H1 (cell line): ENCODE measurements at regions not wholly inside any gene's neighbourhood (a gene's known extent, or its start where the extent isn't known, plus 50 kb on each side); places are given as distances from the start of the nearest gene placed in this dataset.

Source experiments
- CTCF ChIA-PET: fragments of 300-600 bp; sonication (Branson Sonifier 250); formaldehyde crosslinking; loops from one replicate; lab custom pipeline; 2021; ENCODE audit not compliant: partially characterized antibody; lab: Charles Lee
- POLR2A ChIA-PET: fragments of 300-600 bp; sonication (Branson Sonifier 250); formaldehyde crosslinking; loops from one replicate; lab custom pipeline; 2021; ENCODE audit warnings: inconsistent platforms; ENCODE audit not compliant: partially characterized antibody; lab: Charles Lee
- DNase-seq, 2 experiments: peaks; one replicate each; pipeline versions ENCODE4 v3.0.0 to v3.0.0-alpha.2; 2010 to 2022; ENCODE audit warnings: low spot score in 2 of 2, low read depth in 1 of 2, mixed read lengths in 1 of 2
- FAIRE-seq: peaks from 2 replicates; lab custom pipeline; 2011; peaks lifted over from hg19 to GRCh38; lab: Jason Lieb, UNC
- H2AFZ ChIP-seq: 2 replicates; pipeline ENCODE4 v1.8.1; 2012; ENCODE audit warnings: low read length, inconsistent platforms
- H2AK5ac ChIP-seq: 2 replicates; pipeline ENCODE4 v1.6.1; 2013; ENCODE audit warnings: low read depth, low read length
- H2BK120ac ChIP-seq: replicated peaks from 2 replicates; pipeline ENCODE3; 2013; ENCODE audit warnings: low read depth, low read length, inconsistent platforms
- H2BK12ac ChIP-seq: 2 replicates; pipeline ENCODE4 v1.6.1; 2013; ENCODE audit warnings: low read depth, low read length
- H2BK15ac ChIP-seq: 2 replicates; pipeline ENCODE4 v1.6.1; 2013; ENCODE audit warnings: low read length
- H2BK20ac ChIP-seq: 2 replicates; pipeline ENCODE4 v1.6.1; 2013; ENCODE audit warnings: low read length
- H2BK5ac ChIP-seq: 2 replicates; pipeline ENCODE4 v1.6.1; 2013; ENCODE audit warnings: low read depth, low read length
- H3K14ac ChIP-seq: 2 replicates; pipeline ENCODE4 v1.6.1; 2013; ENCODE audit warnings: inconsistent platforms; ENCODE audit not compliant: insufficient read length
- H3K18ac ChIP-seq: 2 replicates; pipeline ENCODE4 v1.6.1; 2013; ENCODE audit warnings: low read length; ENCODE audit errors: extremely low read depth
- H3K23ac ChIP-seq: 2 replicates; pipeline ENCODE4 v1.6.1; 2013; ENCODE audit warnings: inconsistent platforms; ENCODE audit not compliant: insufficient read length
- H3K23me2 ChIP-seq: 2 replicates; pipeline ENCODE4 v1.6.1; 2013; ENCODE audit warnings: low read depth, low read length
- H3K27ac ChIP-seq: 2 replicates; pipeline ENCODE4 v1.6.1; 2011; ENCODE audit warnings: low read depth, low read length, inconsistent platforms
- H3K27me3 ChIP-seq, 4 experiments: replicated peaks in 1 of 4; 1 replicate in 1 of 4; 2 replicates in 3 of 4; pipeline versions ENCODE4 v1.6.1 to v1.8.1; 2011 to 2013; ENCODE audit warnings: low read length in 3 of 4, mild to moderate bottlenecking in 3 of 4, inconsistent platforms in 2 of 4, mixed read lengths in 2 of 4, moderate library complexity in 1 of 4; ENCODE audit not compliant: control insufficient read depth in 3 of 4, insufficient read depth in 3 of 4; ENCODE audit errors: extremely low read depth in 1 of 4
- H3K36me3 ChIP-seq, 4 experiments: 2 replicates each; pipeline versions ENCODE4 v1.6.1 to v1.8.1; 2011 to 2013; ENCODE audit warnings: mild to moderate bottlenecking in 4 of 4, low read length in 3 of 4, moderate library complexity in 2 of 4, control low read depth in 1 of 4, inconsistent platforms in 1 of 4; ENCODE audit not compliant: insufficient read depth in 4 of 4, control insufficient read depth in 2 of 4
- H3K4ac ChIP-seq: replicated peaks from 2 replicates; pipeline ENCODE3; 2013; ENCODE audit warnings: low read length, low read depth, mixed read lengths, inconsistent platforms; ENCODE audit not compliant: insufficient read length
- H3K4me1 ChIP-seq, 4 experiments: replicated peaks in 1 of 4; 1 replicate in 1 of 4; 2 replicates in 3 of 4; pipeline versions ENCODE4 v1.6.1 to v1.8.1; 2011 to 2013; ENCODE audit warnings: low read length in 3 of 4, inconsistent platforms in 2 of 4, mixed read lengths in 1 of 4; ENCODE audit not compliant: insufficient read depth in 4 of 4, control insufficient read depth in 3 of 4
- H3K4me2 ChIP-seq, 2 experiments: 2 replicates each; pipeline versions ENCODE4 v1.6.1 to v1.8.1; 2011 to 2013; ENCODE audit warnings: low read depth in 2 of 2, low read length in 2 of 2, control low read depth in 1 of 2, inconsistent platforms in 1 of 2, mild to moderate bottlenecking in 1 of 2; ENCODE audit not compliant: insufficient read depth in 1 of 2
- H3K4me3 ChIP-seq, 4 experiments: fragments of 200-600, 300-600 bp in 1 of 4; sonication (generic), shearing (Covaris generic), sonication (Bioruptor Twin) in 1 of 4; 2 replicates each; pipeline versions ENCODE4 v1.5.1 to v1.8.1; 2011 to 2016; ENCODE audit warnings: low read length in 4 of 4, low read depth in 3 of 4, control low read depth in 2 of 4, inconsistent platforms in 2 of 4, mild to moderate bottlenecking in 2 of 4, mixed read lengths in 1 of 4, moderate library complexity in 1 of 4; ENCODE audit not compliant: insufficient read depth in 2 of 4; ENCODE audit errors: extremely low read depth in 1 of 4
- H3K56ac ChIP-seq: replicated peaks from 2 replicates; pipeline ENCODE3; 2013; ENCODE audit warnings: low read depth, mild to moderate bottlenecking, mixed read lengths, low read length, inconsistent platforms; ENCODE audit not compliant: insufficient read length
- H3K79me1 ChIP-seq: 2 replicates; pipeline ENCODE4 v1.6.1; 2013; ENCODE audit warnings: low read depth, low read length, control low read depth
- H3K79me2 ChIP-seq, 2 experiments: 2 replicates each; pipeline versions ENCODE4 v1.6.1 to v1.8.1; 2012 to 2013; ENCODE audit warnings: low read length in 2 of 2, mild to moderate bottlenecking in 2 of 2, inconsistent platforms in 1 of 2; ENCODE audit not compliant: insufficient read depth in 2 of 2, control insufficient read depth in 1 of 2
- H3K9ac ChIP-seq, 4 experiments: replicated peaks in 1 of 4; 1 replicate in 1 of 4; 2 replicates in 3 of 4; pipeline versions ENCODE4 v1.6.1 to v1.8.1; 2011 to 2013; ENCODE audit warnings: low read depth in 3 of 4, low read length in 3 of 4, control low read depth in 2 of 4, mild to moderate bottlenecking in 2 of 4, moderate library complexity in 2 of 4, inconsistent platforms in 1 of 4; ENCODE audit errors: extremely low read depth in 1 of 4
- H3K9me3 ChIP-seq, 2 experiments: 2 replicates each; pipeline versions ENCODE4 v1.6.1 to v1.8.1; 2012 to 2013; ENCODE audit warnings: mild to moderate bottlenecking in 2 of 2, moderate library complexity in 2 of 2, control low read depth in 1 of 2, inconsistent platforms in 1 of 2, low read depth in 1 of 2, low read length in 1 of 2, mixed read lengths in 1 of 2; ENCODE audit not compliant: insufficient read depth in 2 of 2
- H4K20me1 ChIP-seq, 2 experiments: replicated peaks in 1 of 2; 2 replicates each; pipeline versions ENCODE3 to v1.8.1; 2011 to 2013; ENCODE audit warnings: inconsistent platforms in 2 of 2, low read length in 2 of 2, mild to moderate bottlenecking in 1 of 2; ENCODE audit not compliant: insufficient read depth in 2 of 2, control insufficient read depth in 1 of 2
- H4K5ac ChIP-seq: 2 replicates; pipeline ENCODE4 v1.6.1; 2013; ENCODE audit warnings: low read length, low read depth, mixed read lengths, inconsistent platforms; ENCODE audit not compliant: insufficient read length
- H4K8ac ChIP-seq: 2 replicates; pipeline ENCODE4 v1.8.0; 2013; ENCODE audit warnings: mild to moderate bottlenecking, moderate library complexity, low read length, inconsistent platforms; ENCODE audit not compliant: insufficient read depth; ENCODE audit errors: extremely low read depth
- H4K91ac ChIP-seq: replicated peaks from 2 replicates; pipeline ENCODE3; 2013; ENCODE audit warnings: low read length, mixed read lengths, inconsistent platforms; ENCODE audit not compliant: insufficient read length
- ASH2L ChIP-seq: fragments of 200-600, 300-600 bp; sonication (generic); IDR thresholded peaks from one replicate; pipeline ENCODE4 v1.7.1; 2017; ENCODE audit warnings: low read length
- BACH1 ChIP-seq: IDR thresholded peaks from 2 replicates; pipeline ENCODE4 v1.6.1; 2012; ENCODE audit warnings: low read length, improper control_type of control experiment
- CEBPB ChIP-seq: IDR thresholded peaks from 2 replicates; pipeline ENCODE4 v1.6.1; 2012; ENCODE audit warnings: low read depth, low read length
- HDAC2 ChIP-seq, 2 experiments: fragments of 300-600 bp in 1 of 2; sonication (generic) in 1 of 2; IDR thresholded peaks; 2 replicates each; pipeline ENCODE4 v1.6.1; 2011 to 2012; ENCODE audit warnings: low read depth in 2 of 2, low read length in 2 of 2, mild to moderate bottlenecking in 2 of 2, moderate library complexity in 2 of 2, borderline replicate concordance in 1 of 2, inconsistent platforms in 1 of 2
- KDM4A ChIP-seq: IDR thresholded peaks from one replicate; pipeline ENCODE4 v1.7.1; 2012; ENCODE audit warnings: low read depth, mild to moderate bottlenecking, moderate library complexity, low read length, inconsistent platforms; ENCODE audit not compliant: severe bottlenecking
- NRF1 ChIP-seq: IDR thresholded peaks from 2 replicates; pipeline ENCODE4 v1.6.1; 2011; ENCODE audit warnings: mild to moderate bottlenecking, low read depth, low read length, improper control_type of control experiment
- PHF8 ChIP-seq: fragments of 200-600 bp; sonication (generic); conservative IDR thresholded peaks from 2 replicates; pipeline ENCODE4 v1.7.1; 2012; ENCODE audit warnings: low read depth, mild to moderate bottlenecking, inconsistent platforms, low read length, moderate library complexity
- RBBP5 ChIP-seq: IDR thresholded peaks from 2 replicates; pipeline ENCODE4 v1.7.1; 2012; ENCODE audit warnings: low read depth, mild to moderate bottlenecking, inconsistent platforms, low read length, moderate library complexity, borderline replicate concordance
- SIN3A ChIP-seq, 2 experiments: IDR thresholded peaks in 1 of 2; conservative IDR thresholded peaks in 1 of 2; 2 replicates each; pipeline ENCODE4 v1.6.1; 2011 to 2012; ENCODE audit warnings: low read length in 2 of 2, improper control_type of control experiment in 1 of 2, low read depth in 1 of 2, mild to moderate bottlenecking in 1 of 2
- SP1 ChIP-seq: IDR thresholded peaks from 2 replicates; pipeline ENCODE4 v1.6.1; 2011; ENCODE audit warnings: low read depth, low read length
- SP4 ChIP-seq: IDR thresholded peaks from 2 replicates; pipeline ENCODE4 v1.6.1; 2012; ENCODE audit warnings: low read length, inconsistent platforms
- SRF ChIP-seq: IDR thresholded peaks from 2 replicates; pipeline ENCODE4 v1.6.1; 2011; ENCODE audit warnings: mild to moderate bottlenecking, low read depth, low read length, moderate library complexity
- TAF1 ChIP-seq: IDR thresholded peaks from 2 replicates; pipeline ENCODE4 v1.6.1; 2011; ENCODE audit warnings: mild to moderate bottlenecking, low read depth, low read length
- TAF7 ChIP-seq: optimal IDR thresholded peaks from 2 replicates; pipeline ENCODE3; 2011; ENCODE audit warnings: low read depth, mild to moderate bottlenecking, inconsistent platforms, low read length, moderate library complexity, borderline replicate concordance
- TCF12 ChIP-seq: IDR thresholded peaks from 2 replicates; pipeline ENCODE4 v1.6.1; 2011; ENCODE audit warnings: low read depth, mild to moderate bottlenecking, low read length
- WGBS, 2 experiments: shearing (Covaris generic) in 1 of 2; methylation state at CpG; one replicate each; pipeline versions ENCODE4 v1.1.6 to v1.1.7; 2013 to 2015; ENCODE audit warnings: low lambda C conversion rate in 2 of 2, mixed read lengths in 2 of 2, inconsistent platforms in 1 of 2, low coverage in 1 of 2, missing lambda C conversion rate in 1 of 2; ENCODE audit not compliant: insufficient replicate concordance in 2 of 2, insufficient coverage in 1 of 2, insufficient read length in 1 of 2; ENCODE audit errors: extremely low coverage in 1 of 2, missing lambda C conversion rate in 1 of 2; 5-methylcytosine and 5-hydroxymethylcytosine counted together

DNA sequence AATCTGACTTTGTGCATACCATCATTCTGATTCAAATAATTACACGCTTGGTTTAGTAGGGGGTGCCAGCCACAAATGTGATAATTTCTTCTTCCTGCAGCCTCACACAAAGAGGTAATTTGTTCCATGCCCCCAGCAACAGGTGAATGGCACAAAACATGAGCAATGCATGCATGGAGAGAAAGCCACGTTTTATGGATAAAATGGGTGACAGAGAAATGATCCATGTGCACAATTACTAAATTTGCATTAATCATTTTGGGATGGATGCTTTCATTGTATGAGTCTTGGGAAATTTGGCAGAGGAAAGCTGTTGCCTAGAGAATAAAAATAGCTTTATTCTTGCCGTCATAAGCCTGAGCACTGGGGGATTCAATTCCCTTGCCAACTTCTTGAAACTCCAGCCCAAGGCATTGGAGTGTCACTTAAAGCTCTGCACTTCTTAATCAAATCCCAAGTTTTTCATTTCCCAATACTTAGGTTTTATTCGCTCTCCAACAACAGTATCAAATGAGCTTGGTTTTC, 411.6 kb downstream of the GBE1 start:
- no peaks in the 10 kb centered on the region for H3K36me3 ChIP-seq
- H3K79me2 ChIP-seq: no peaks in the 10 kb centered on the region
- H3K4me1 ChIP-seq: no peaks in the 10 kb centered on the region
- no peaks in the 10 kb centered on the region for H3K79me1 ChIP-seq
- no peak overlapping the region for H4K5ac ChIP-seq
- H3K4me2 ChIP-seq: no peak overlapping the region
- no peak overlapping the region for H2BK15ac ChIP-seq
- H4K20me1 ChIP-seq: no peaks in the 10 kb centered on the region
- no peak overlapping the region for H2BK12ac ChIP-seq
- FAIRE-seq (no peak), DNase-seq (no peak)
- CTCF ChIA-PET: interaction anchor here (0.6 to 3.1 kb wide), 7 partner anchors 11 to 140 kb away, joined by 3 to 33 read pairs (median 4); no protein-coding TSS in a partner anchor
- no peaks in the 10 kb centered on the region for H3K23me2 ChIP-seq
- no peak overlapping the region for H2AFZ ChIP-seq
- no peak overlapping the region for H3K18ac ChIP-seq
- no peaks in the 10 kb centered on the region for H3K27me3 ChIP-seq
- no peak overlapping the region for H3K9ac ChIP-seq
- no peak overlapping the region for H3K27ac ChIP-seq
- H3K14ac ChIP-seq: no peak overlapping the region
- no peak overlapping the region for H3K4ac ChIP-seq
- H3K56ac ChIP-seq: no peak overlapping the region
- no peak overlapping the region for H3K23ac ChIP-seq
- WGBS, 2 experiments: 90% methylated on average over 4 of the region's 4 CpGs; no CpG with 5 or more reads in 1 of the 2 experiments
- H4K8ac ChIP-seq: no peak overlapping the region
- POLR2A ChIA-PET: no interaction called here
- no peak overlapping the region for H2BK20ac ChIP-seq
- H3K9me3 ChIP-seq: no peaks in the 10 kb centered on the region
- H4K91ac ChIP-seq: no peak overlapping the region
- no peak overlapping the region for H2AK5ac ChIP-seq
- no peak overlapping the region for H2BK120ac ChIP-seq
- H2BK5ac ChIP-seq: no peak overlapping the region
- H3K4me3 ChIP-seq: no peak overlapping the region
- TF ChIP-seq PHF8 (no peak), SP4 (no peak), TAF7 (no peak), TAF1 (no peak), CEBPB (no peak), BACH1 (no peak), RBBP5 (no peak), NRF1 (no peak), TCF12 (no peak), SIN3A (conservative IDR thresholded peaks at IDR 0.05 in 1 of 2, IDR thresholded peaks at IDR 0.05 in 1 of 2; ENCODE audit: low read depth in 1 of 2, low read length in 2 of 2) (no peak), SP1 (no peak), HDAC2 (IDR thresholded peaks at IDR 0.05; ENCODE audit: borderline replicate concordance in 1 of 2, low read depth in 2 of 2, low read length in 2 of 2) (no peak), ASH2L (no peak), KDM4A (no peak), SRF (no peak)
